ENCODE measurements at regions not wholly inside any gene's neighbourhood (a gene's known extent, or its start where the extent isn't known, plus 50 kb on each side); places are given as distances from the start of the nearest gene placed in this dataset.

DNA sequence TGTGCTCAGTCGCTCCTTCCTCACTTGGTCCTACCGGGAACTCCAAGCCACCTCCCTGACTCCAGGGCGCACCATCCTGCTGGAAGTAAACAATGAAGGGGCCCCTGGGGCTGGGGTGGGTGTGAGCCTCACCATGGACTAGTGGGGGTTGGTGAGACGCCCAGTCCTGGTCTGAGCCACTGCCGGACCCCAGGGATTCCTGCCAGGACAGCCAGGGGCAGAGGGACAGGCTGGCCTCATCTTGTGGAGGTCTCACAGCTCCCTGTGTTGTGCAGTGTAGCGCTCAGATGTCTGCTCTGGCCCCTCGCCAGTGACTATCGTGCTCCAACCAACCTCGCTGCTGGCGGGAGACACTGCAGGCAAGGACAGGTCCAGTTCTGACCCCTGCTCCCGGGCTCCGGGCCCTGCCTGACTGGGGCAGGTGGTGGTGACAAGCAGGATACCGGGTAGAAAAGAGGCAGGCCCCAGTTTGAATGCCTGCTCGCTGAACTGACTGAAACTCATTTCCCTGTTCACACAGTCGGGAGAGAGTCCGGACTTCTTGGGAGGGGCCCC lies 1021.4 kb downstream of the BRD1 start:
- no peak for ATAC-seq
- no peak for TF ChIP-seq CSDC2 (CRISPR knock-in tag; IDR thresholded peaks at IDR 0.05)
- no peak for TF ChIP-seq OSR1 (CRISPR knock-in tag; IDR thresholded peaks at IDR 0.05)
- TF ChIP-seq, protein P1, sequence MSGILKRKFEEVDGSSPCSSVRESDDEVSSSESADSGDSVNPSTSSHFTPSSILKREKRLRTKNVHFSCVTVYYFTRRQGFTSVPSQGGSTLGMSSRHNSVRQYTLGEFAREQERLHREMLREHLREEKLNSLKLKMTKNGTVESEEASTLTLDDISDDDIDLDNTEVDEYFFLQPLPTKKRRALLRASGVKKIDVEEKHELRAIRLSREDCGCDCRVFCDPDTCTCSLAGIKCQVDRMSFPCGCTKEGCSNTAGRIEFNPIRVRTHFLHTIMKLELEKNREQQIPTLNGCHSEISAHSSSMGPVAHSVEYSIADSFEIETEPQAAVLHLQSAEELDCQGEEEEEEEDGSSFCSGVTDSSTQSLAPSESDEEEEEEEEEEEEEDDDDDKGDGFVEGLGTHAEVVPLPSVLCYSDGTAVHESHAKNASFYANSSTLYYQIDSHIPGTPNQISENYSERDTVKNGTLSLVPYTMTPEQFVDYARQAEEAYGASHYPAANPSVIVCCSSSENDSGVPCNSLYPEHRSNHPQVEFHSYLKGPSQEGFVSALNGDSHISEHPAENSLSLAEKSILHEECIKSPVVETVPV (CRISPR knock-in tag; IDR thresholded peaks at IDR 0.05): no peak
- TF ChIP-seq TOX (CRISPR knock-in tag; IDR thresholded peaks at IDR 0.05; ENCODE audit: borderline replicate concordance): no peak
- no peak for TF ChIP-seq GLIS3 (CRISPR knock-in tag; IDR thresholded peaks at IDR 0.05)
- no peak for TF ChIP-seq SNAI2 (CRISPR knock-in tag; IDR thresholded peaks at IDR 0.05)
- TF ChIP-seq, protein P2, sequence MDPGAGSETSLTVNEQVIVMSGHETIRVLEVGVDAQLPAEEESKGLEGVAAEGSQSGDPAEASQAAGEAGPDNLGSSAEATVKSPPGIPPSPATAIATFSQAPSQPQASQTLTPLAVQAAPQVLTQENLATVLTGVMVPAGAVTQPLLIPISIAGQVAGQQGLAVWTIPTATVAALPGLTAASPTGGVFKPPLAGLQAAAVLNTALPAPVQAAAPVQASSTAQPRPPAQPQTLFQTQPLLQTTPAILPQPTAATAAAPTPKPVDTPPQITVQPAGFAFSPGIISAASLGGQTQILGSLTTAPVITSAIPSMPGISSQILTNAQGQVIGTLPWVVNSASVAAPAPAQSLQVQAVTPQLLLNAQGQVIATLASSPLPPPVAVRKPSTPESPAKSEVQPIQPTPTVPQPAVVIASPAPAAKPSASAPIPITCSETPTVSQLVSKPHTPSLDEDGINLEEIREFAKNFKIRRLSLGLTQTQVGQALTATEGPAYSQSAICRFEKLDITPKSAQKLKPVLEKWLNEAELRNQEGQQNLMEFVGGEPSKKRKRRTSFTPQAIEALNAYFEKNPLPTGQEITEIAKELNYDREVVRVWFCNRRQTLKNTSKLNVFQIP (CRISPR knock-in tag; IDR thresholded peaks at IDR 0.05; ENCODE audit: borderline replicate concordance, low read depth): no peak
- no peak for TF ChIP-seq PPARA (CRISPR knock-in tag; IDR thresholded peaks at IDR 0.05; ENCODE audit: borderline replicate concordance)
- TF ChIP-seq, protein P3, sequence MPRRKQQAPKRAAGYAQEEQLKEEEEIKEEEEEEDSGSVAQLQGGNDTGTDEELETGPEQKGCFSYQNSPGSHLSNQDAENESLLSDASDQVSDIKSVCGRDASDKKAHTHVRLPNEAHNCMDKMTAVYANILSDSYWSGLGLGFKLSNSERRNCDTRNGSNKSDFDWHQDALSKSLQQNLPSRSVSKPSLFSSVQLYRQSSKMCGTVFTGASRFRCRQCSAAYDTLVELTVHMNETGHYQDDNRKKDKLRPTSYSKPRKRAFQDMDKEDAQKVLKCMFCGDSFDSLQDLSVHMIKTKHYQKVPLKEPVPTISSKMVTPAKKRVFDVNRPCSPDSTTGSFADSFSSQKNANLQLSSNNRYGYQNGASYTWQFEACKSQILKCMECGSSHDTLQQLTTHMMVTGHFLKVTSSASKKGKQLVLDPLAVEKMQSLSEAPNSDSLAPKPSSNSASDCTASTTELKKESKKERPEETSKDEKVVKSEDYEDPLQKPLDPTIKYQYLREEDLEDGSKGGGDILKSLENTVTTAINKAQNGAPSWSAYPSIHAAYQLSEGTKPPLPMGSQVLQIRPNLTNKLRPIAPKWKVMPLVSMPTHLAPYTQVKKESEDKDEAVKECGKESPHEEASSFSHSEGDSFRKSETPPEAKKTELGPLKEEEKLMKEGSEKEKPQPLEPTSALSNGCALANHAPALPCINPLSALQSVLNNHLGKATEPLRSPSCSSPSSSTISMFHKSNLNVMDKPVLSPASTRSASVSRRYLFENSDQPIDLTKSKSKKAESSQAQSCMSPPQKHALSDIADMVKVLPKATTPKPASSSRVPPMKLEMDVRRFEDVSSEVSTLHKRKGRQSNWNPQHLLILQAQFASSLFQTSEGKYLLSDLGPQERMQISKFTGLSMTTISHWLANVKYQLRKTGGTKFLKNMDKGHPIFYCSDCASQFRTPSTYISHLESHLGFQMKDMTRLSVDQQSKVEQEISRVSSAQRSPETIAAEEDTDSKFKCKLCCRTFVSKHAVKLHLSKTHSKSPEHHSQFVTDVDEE (CRISPR knock-in tag; IDR thresholded peaks at IDR 0.05): no peak
- TF ChIP-seq ESRRG (CRISPR knock-in tag; IDR thresholded peaks at IDR 0.05): no peak
- no peak for TF ChIP-seq ZC3H10 (CRISPR knock-in tag; IDR thresholded peaks at IDR 0.05)
- TF ChIP-seq, protein P4, sequence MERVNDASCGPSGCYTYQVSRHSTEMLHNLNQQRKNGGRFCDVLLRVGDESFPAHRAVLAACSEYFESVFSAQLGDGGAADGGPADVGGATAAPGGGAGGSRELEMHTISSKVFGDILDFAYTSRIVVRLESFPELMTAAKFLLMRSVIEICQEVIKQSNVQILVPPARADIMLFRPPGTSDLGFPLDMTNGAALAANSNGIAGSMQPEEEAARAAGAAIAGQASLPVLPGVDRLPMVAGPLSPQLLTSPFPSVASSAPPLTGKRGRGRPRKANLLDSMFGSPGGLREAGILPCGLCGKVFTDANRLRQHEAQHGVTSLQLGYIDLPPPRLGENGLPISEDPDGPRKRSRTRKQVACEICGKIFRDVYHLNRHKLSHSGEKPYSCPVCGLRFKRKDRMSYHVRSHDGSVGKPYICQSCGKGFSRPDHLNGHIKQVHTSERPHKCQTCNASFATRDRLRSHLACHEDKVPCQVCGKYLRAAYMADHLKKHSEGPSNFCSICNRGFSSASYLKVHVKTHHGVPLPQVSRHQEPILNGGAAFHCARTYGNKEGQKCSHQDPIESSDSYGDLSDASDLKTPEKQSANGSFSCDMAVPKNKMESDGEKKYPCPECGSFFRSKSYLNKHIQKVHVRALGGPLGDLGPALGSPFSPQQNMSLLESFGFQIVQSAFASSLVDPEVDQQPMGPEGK (CRISPR knock-in tag; IDR thresholded peaks at IDR 0.05; ENCODE audit: borderline replicate concordance): no peak
- no peak for TF ChIP-seq ZFP30 (CRISPR knock-in tag; IDR thresholded peaks at IDR 0.05)
- no peak for TF ChIP-seq BACH2 (CRISPR knock-in tag; IDR thresholded peaks at IDR 0.05; ENCODE audit: borderline replicate concordance)
- TF ChIP-seq TCF4 (CRISPR knock-in tag; IDR thresholded peaks at IDR 0.05; ENCODE audit: borderline replicate concordance): no peak
- TF ChIP-seq ZNF70 (CRISPR knock-in tag; IDR thresholded peaks at IDR 0.05): no peak
- TF ChIP-seq, protein P5, sequence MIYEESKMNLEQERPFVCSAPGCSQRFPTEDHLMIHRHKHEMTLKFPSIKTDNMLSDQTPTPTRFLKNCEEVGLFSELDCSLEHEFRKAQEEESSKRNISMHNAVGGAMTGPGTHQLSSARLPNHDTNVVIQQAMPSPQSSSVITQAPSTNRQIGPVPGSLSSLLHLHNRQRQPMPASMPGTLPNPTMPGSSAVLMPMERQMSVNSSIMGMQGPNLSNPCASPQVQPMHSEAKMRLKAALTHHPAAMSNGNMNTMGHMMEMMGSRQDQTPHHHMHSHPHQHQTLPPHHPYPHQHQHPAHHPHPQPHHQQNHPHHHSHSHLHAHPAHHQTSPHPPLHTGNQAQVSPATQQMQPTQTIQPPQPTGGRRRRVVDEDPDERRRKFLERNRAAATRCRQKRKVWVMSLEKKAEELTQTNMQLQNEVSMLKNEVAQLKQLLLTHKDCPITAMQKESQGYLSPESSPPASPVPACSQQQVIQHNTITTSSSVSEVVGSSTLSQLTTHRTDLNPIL (CRISPR knock-in tag; IDR thresholded peaks at IDR 0.05; ENCODE audit: low read depth): no peak

DNA sequence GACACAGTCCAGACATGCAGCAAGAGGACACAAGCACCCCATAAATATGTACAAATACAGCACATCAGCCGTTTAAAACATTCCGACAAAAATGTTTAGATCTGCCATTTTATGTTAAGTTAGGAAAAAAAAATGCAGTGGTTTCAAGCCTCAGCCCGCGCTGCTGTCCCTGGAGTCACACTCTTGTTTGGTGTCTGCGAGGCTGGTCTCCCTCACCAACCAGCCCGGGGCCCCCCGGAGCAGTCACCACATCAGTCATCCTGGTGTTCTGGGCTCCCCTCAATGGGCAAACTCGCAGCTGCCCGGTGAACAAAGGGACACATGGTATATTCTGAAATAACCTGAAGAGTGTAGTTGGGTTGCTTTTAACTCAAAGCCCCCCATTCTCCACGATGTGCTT lies 1022.2 kb downstream of the BRD1 start:
- ATAC-seq: no peak
- TF ChIP-seq, protein P4 (CRISPR knock-in tag; IDR thresholded peaks at IDR 0.05; ENCODE audit: borderline replicate concordance): no peak
- TF ChIP-seq ZNF70 (CRISPR knock-in tag; IDR thresholded peaks at IDR 0.05) (no peak), SNAI2 (CRISPR knock-in tag; IDR thresholded peaks at IDR 0.05) (no peak), ZFP30 (CRISPR knock-in tag; IDR thresholded peaks at IDR 0.05) (no peak), ZNF8 (CRISPR knock-in tag; IDR thresholded peaks at IDR 0.05) (no peak)

DNA sequence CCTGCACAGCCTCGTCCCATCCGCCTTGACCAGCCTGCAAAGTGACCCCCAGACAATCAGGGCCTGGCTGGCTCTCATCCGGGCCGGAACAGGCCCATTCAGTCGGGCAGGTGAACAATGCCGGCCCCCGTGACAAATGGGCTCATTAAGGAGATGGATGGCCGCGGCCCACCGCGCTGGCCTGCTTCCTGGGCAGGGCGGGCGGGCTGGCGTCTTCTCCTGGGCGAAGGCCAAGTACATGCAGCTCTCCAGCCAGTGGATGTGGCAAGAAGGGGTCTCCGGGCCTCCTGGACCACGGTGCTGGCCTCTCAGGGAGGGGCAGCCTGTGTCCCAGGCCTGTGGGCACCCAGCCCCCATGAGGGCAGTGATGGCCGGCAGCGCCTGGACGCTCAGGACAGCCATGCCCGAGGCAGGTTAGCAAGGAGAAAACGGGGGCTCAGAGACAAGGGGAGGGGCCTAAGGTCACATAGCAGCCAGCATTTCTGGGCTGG lies 1022.8 kb downstream of the BRD1 start:
- ATAC-seq: no peak
- no peak for TF ChIP-seq ARNTL (CRISPR knock-in tag; IDR thresholded peaks at IDR 0.05; ENCODE audit: borderline replicate concordance, low read depth)
- TF ChIP-seq RARB (CRISPR knock-in tag; IDR thresholded peaks at IDR 0.05): no peak
- TF ChIP-seq OSR1 (CRISPR knock-in tag; IDR thresholded peaks at IDR 0.05): no peak
- no peak for TF ChIP-seq ZC3H10 (CRISPR knock-in tag; IDR thresholded peaks at IDR 0.05)
- TF ChIP-seq, protein P1 (CRISPR knock-in tag; IDR thresholded peaks at IDR 0.05): no peak
- TF ChIP-seq TCF4 (CRISPR knock-in tag; IDR thresholded peaks at IDR 0.05; ENCODE audit: borderline replicate concordance): no peak
- TF ChIP-seq, protein P5 (CRISPR knock-in tag; IDR thresholded peaks at IDR 0.05; ENCODE audit: low read depth): no peak
- no peak for TF ChIP-seq ZFP30 (CRISPR knock-in tag; IDR thresholded peaks at IDR 0.05)
- TF ChIP-seq BACH2 (CRISPR knock-in tag; IDR thresholded peaks at IDR 0.05; ENCODE audit: borderline replicate concordance): no peak
- no peak for TF ChIP-seq ZNF70 (CRISPR knock-in tag; IDR thresholded peaks at IDR 0.05)
- no peak for TF ChIP-seq CSDC2 (CRISPR knock-in tag; IDR thresholded peaks at IDR 0.05)
- no peak for TF ChIP-seq GLIS3 (CRISPR knock-in tag; IDR thresholded peaks at IDR 0.05)
- no peak for TF ChIP-seq PPARA (CRISPR knock-in tag; IDR thresholded peaks at IDR 0.05; ENCODE audit: borderline replicate concordance)

All from SK-N-SH treated with all-trans-retinoic acid at 6 μM for 48 hours (cell line).